MCF 10A (cell line): ENCODE measurements at regions not wholly inside any gene's neighbourhood (a gene's known extent, or its start where the extent isn't known, plus 50 kb on each side); places are given as distances from the start of the nearest gene placed in this dataset.

Source experiments
- BruUV-seq: library from RNA; stranded (reverse); fragments of 400-500 nt; replicated peaks from 2 replicates; lab custom pipeline; 2021; lab: Mats Ljungman, UMichigan
- CTCF ChIA-PET: fragments of 300-600 bp; sonication (Branson Sonifier 250); formaldehyde crosslinking; extraction: SDS; loops from one replicate; lab custom pipeline; 2021; ENCODE audit warnings: antibody characterized with exemption, inconsistent platforms; lab: Yijun Ruan, JAX
- POLR2A ChIA-PET: fragments of 300-600, 350-650 bp; sonication (Branson Sonifier 250); formaldehyde crosslinking; extraction: SDS; loops from one replicate; lab custom pipeline; 2020; ENCODE audit warnings: antibody characterized with exemption, inconsistent platforms; lab: Yijun Ruan, JAX
- DNase-seq: peaks from one replicate; pipeline ENCODE4 v3.0.0-alpha.2; 2018; ENCODE audit not compliant: unreplicated experiment
- H3K27ac Mint-ChIP-seq: one replicate; pipeline ENCODE4 v1.8.0; 2022; ENCODE audit warnings: mild to moderate bottlenecking, low read depth, mixed read lengths; ENCODE audit not compliant: unreplicated experiment
- H3K27me3 Mint-ChIP-seq: one replicate; pipeline ENCODE4 v1.8.0; 2022; ENCODE audit warnings: mixed read lengths; ENCODE audit not compliant: insufficient read depth, unreplicated experiment
- H3K36me3 Mint-ChIP-seq: one replicate; pipeline ENCODE4 v1.8.0; 2022; ENCODE audit warnings: mild to moderate bottlenecking, moderate library complexity, mixed read lengths; ENCODE audit not compliant: insufficient read depth, unreplicated experiment
- H3K4me1 Mint-ChIP-seq: one replicate; pipeline ENCODE4 v1.8.0; 2022; ENCODE audit warnings: mixed read lengths; ENCODE audit not compliant: insufficient read depth, unreplicated experiment
- H3K4me3 Mint-ChIP-seq: one replicate; pipeline ENCODE4 v1.8.0; 2022; ENCODE audit warnings: mild to moderate bottlenecking, moderate library complexity, mixed read lengths; ENCODE audit not compliant: unreplicated experiment
- H3K9me3 Mint-ChIP-seq: one replicate; pipeline ENCODE4 v1.8.0; 2022; ENCODE audit warnings: mixed read lengths; ENCODE audit not compliant: unreplicated experiment
- CTCF ChIP-seq: fragments of 200-600 bp; IDR thresholded peaks from one replicate; pipeline ENCODE4 v1.8.0; 2022; ENCODE audit warnings: antibody characterized with exemption, mild to moderate bottlenecking; ENCODE audit not compliant: unreplicated experiment
- intact Hi-C: fragments of 100-400 bp; cut with micrococcal nuclease; formaldehyde crosslinking; loops from 2 replicates; pipeline ENCODE4 v1.14.1; 2022

- no TSS peak for BruUV-seq
- intact Hi-C loops, result no loop called here
- Mint-ChIP-seq H3K4me1 (peaks cover 26% of the 10 kb centered on the region), H3K27ac (no peak overlapping the region), H3K4me3 (no peak overlapping the region), H3K36me3 (no peaks in the 10 kb centered on the region), H3K9me3 (no peaks in the 10 kb centered on the region), H3K27me3 (no peaks in the 10 kb centered on the region)
- ChIA-PET CTCF (interaction anchor here (0.7 to 1.3 kb wide), 2 partner anchors 41 to 133 kb away, joined by 4 to 5 read pairs; no protein-coding TSS in a partner anchor), POLR2A (interaction anchor here (1.1 kb wide), 1 partner anchor 14 kb away, joined by 4 read pairs; no protein-coding TSS in a partner anchor)
- DNase-seq, result no peak
- TF ChIP-seq CTCF, result no peak
Observed at GRCh38 chr15:35311615-35312014, 226.5 kb upstream of the NANOGP8 start.

- intact Hi-C loops, result no loop called here
- H3K27ac Mint-ChIP-seq, result peak overlapping the region; percentile 7
- H3K4me1 Mint-ChIP-seq, result peaks cover 43% of the 10 kb centered on the region
- H3K27me3 Mint-ChIP-seq, result no peaks in the 10 kb centered on the region
- no peak for TF ChIP-seq CTCF
- no peaks in the 10 kb centered on the region for H3K36me3 Mint-ChIP-seq
- no peak overlapping the region for H3K4me3 Mint-ChIP-seq
- ChIA-PET POLR2A (interaction anchor here (0.9 kb wide), 1 partner anchor 325 kb away, joined by 3 read pairs; no protein-coding TSS in a partner anchor), CTCF (interaction anchor here (0.5 kb wide), 1 partner anchor 32 kb away, joined by 3 read pairs; no protein-coding TSS in a partner anchor)
- DNase-seq, result no peak
- no peaks in the 10 kb centered on the region for H3K9me3 Mint-ChIP-seq
- BruUV-seq, result no TSS peak
Observed at GRCh38 chr15:35309886-35310285, 224.8 kb upstream of the NANOGP8 start.

- H3K27ac Mint-ChIP-seq, result peak overlapping the region; percentile 55
- CTCF ChIA-PET, result interaction anchor here (1.5 kb wide), 1 partner anchor 135 kb away, joined by 14 read pairs; no protein-coding TSS in a partner anchor
- H3K36me3 Mint-ChIP-seq, result no peaks in the 10 kb centered on the region
- no TSS peak for BruUV-seq
- DNase-seq, result peak; percentile 50
- H3K4me3 Mint-ChIP-seq, result peak overlapping the region; percentile 26
- H3K4me1 Mint-ChIP-seq, result peaks cover 43% of the 10 kb centered on the region
- no peaks in the 10 kb centered on the region for H3K9me3 Mint-ChIP-seq
- intact Hi-C loops, result no loop called here
- no peak for TF ChIP-seq CTCF
- H3K27me3 Mint-ChIP-seq, result no peaks in the 10 kb centered on the region
- POLR2A ChIA-PET, result interaction anchor here (0.6 to 1.3 kb wide), 10 partner anchors 10 to 657 kb away, joined by 3 to 4 read pairs (median 4); no protein-coding TSS in a partner anchor
Observed at GRCh38 chr15:35308802-35309201, 223.7 kb upstream of the NANOGP8 start.

GRCh38 chr15:35307676-35308075, 222.6 kb upstream of the NANOGP8 start:
- intact Hi-C loops, result no loop called here
- no peak for TF ChIP-seq CTCF
- CTCF ChIA-PET, result interaction anchor here (0.7 to 3.0 kb wide), 3 partner anchors 13 to 801 kb away, joined by 3 to 12 read pairs (median 6); no protein-coding TSS in a partner anchor
- peaks cover 40% of the 10 kb centered on the region for H3K4me1 Mint-ChIP-seq
- H3K4me3 Mint-ChIP-seq, result no peak overlapping the region
- POLR2A ChIA-PET, result interaction anchor here (1.5 kb wide), 1 partner anchor 12 kb away, joined by 4 read pairs; no protein-coding TSS in a partner anchor
- no peaks in the 10 kb centered on the region for H3K27me3 Mint-ChIP-seq
- H3K9me3 Mint-ChIP-seq, result no peaks in the 10 kb centered on the region
- peak overlapping the region; percentile 96 for H3K27ac Mint-ChIP-seq
- no peaks in the 10 kb centered on the region for H3K36me3 Mint-ChIP-seq
- no peak for DNase-seq
- no TSS peak for BruUV-seq
